Islet precursor cell (in vitro differentiated cells): ENCODE measurements at regions not wholly inside any gene's neighbourhood (a gene's known extent, or its start where the extent isn't known, plus 50 kb on each side); places are given as distances from the start of the nearest gene placed in this dataset.

Experiments
- DNase-seq: peaks from one replicate; pipeline ENCODE4 v3.0.0-alpha.2; 2018

- DNase-seq, result no peak
Observed at GRCh38 chr5:135135530-135136226, 101.7 kb upstream of the PITX1 start.

GRCh38 chr5:135134691-135135381, 100.8 kb upstream of the PITX1 start:
- no peak for DNase-seq

DNA sequence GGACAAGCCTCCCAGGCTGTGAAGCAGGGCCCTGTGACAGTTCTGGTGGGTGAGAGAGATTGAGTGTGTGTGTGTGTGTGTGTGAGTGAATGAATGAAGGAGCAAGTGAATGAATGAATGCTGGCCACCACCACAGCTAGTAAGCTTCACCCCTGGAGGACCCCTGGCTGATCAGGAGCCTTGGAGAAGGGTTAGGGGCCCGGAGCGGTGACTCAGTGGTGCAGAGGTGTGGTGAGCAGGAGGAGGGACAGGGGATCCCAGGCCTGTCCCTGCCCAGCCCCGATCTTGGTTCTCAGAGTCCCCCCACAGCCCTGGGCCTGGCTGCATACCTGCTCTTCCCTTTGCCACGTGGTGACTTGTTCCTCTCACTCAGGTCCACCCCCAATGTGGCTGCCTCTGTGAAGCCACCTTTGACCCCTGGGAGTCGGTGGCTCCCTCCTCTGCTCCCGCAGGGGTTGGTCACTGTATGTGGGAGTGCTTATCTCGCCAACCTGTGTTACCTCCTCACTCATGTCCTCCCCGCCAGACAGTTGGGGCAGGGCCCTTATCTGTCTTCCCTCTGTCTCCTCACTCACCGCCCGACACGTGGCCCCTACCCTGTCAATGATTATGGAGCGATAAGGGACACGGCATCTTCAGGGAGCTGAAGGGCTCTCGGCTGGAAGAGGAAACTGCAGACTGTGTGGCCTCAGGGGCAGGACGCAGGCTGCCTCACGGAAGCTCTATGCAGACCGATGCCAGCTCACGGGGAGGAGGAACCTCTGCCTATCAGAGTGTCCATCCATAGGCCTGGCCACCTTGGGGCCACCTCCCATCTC, 99.9 kb upstream of the PITX1 start:
- DNase-seq, result no peak

DNA sequence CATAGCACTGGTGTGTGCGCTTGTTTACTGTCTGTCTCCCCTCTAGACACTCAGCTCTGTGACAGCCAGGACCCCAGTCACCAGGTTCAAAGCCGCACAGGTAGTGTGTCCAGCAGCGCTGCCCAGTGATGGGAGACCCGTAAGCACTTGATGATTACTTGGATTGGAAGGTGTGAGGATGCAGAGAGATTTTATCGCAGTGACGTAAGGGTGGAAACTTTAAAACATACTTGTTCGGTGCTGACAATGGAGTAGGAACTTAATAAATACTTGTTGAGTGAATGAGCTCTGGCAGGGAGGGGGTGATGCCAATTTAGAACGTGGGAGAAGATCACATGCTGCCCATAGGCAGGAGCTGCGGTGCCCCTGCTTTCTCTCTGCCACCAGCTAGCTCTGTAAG, 99.2 kb upstream of the PITX1 start:
- no peak for DNase-seq

- no peak for DNase-seq
Observed at GRCh38 chr5:135131801-135132680, 98.0 kb upstream of the PITX1 start.

DNA sequence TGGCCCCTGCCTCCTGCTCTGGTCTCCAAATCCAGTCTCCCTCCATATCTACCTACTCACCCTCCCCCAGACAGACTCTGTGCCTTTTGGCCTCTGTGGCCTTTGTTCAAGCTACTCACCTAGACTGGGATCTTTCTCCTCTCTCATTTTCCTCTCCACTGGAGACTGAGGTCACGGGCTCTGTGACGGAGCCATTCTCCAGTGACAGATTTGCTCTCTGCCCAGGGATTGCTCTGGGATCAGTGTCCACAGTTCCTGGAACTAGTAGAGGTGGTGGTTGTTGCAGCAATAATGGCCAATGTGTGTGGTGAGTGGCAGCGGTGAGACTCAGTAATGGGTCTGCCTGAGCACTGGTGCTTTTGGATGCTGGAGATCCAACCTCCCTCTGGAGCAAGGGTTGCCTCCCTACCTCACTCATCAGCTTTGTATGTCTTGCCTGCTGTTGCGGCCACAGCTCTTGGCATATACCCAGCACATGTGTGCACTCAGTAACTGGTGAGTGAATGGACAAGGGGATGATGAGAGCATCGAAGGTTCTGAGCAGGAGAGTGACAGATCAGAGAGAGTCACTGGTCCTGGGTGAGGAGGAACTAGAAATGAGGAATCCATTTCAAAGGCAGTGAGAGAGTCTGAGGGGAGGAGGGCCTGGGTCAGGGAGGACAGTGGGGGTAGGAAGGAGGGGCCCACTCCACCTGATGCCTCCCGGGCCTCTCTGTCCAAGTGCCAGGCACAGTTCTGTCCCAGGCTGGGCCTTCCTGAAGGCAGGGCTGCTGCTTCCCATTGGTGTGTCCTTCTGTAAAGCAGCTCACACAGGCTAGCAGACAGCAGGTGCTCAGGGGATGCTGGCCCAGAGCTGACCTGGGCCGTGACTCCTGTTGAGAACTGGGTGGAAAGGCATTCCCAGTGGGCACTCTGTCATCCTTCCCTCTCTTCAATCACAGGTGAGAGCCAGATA, 96.5 kb upstream of the PITX1 start:
- DNase-seq, result no peak

- DNase-seq, result no peak
Observed at GRCh38 chr5:135129307-135129706, 95.3 kb upstream of the PITX1 start.

GRCh38 chr5:135128361-135128760, 94.3 kb upstream of the PITX1 start:
- DNase-seq, result no peak

GRCh38 chr5:135127439-135128240, 93.6 kb upstream of the PITX1 start:
- no peak for DNase-seq

DNA sequence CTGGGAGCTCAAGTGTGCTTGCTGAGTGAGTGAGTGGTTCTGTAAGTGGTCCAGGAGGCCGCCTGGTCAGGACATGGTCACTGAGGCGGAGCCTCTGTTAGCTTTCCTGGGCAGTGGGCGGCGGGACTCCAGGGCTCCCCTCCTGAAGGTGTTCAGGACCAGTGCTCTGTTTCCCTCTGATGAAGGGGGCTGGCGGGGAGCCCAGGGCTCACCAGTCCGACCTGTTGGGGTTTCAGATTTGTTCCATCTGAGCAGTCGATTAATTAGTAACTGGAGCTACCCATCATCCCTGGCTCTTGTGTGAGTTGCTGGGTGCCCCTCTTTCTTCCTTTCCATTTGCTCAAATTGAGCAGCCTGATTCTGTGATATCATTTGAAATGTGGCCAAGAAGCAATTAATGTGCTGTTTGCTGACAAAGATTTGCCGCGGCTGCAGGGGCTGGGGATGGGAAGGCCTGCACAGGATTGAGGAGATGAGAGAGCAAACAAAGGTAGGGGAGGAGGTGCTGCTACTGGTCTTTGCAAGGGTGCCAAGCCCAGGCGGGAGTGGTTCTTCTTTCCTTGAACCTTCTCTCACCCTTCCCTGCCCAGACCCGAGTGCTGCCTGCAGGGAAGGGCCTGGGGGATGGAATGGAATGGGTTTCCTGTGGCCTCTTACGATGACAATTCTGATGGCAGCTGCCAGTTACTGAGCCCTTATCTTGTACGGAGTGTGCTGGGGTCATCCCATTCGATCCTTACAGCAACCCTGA, 92.8 kb upstream of the PITX1 start:
- no peak for DNase-seq

DNA sequence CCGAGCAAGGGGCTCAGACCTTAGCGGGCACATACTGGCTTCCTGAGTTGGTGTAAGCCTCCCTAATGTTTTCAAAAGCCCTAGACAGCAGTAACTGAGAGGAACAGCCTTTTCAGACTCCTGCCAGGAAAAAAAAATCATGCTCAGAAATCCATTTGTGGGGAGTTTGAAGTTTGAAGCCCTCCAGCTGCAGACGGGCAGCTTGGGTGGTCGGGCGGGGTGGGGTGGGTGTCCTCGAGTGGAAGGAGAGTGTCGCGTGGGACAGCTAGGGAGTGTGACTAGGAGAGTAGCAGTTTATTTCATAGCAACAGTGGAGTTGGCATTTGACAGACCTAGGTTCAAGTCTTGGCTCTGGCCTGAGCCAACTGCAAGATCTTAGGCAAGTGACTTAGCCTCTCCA, 90.7 kb upstream of the PITX1 start:
- DNase-seq, result no peak

GRCh38 chr5:135124128-135124527, 90.1 kb upstream of the PITX1 start:
- DNase-seq, result no peak

DNA sequence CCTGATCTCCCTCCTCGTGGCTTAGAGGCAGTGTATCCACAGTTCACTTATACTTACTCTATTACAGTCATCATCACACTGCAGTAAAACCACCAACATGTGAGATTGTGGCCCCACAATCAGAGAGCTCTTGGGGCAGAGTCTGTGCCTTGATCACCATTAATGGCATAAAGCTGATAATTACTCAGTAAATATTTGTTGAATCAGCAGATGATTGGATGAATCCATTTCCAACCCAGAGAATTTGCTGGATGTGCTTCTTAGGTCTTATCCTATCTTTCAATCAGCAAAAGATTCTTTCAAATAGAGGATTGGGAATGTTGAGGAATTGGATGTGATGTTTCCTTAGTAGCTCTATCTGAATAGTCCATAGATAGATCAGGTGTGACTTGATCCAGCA, 88.8 kb upstream of the PITX1 start:
- no peak for DNase-seq

DNA sequence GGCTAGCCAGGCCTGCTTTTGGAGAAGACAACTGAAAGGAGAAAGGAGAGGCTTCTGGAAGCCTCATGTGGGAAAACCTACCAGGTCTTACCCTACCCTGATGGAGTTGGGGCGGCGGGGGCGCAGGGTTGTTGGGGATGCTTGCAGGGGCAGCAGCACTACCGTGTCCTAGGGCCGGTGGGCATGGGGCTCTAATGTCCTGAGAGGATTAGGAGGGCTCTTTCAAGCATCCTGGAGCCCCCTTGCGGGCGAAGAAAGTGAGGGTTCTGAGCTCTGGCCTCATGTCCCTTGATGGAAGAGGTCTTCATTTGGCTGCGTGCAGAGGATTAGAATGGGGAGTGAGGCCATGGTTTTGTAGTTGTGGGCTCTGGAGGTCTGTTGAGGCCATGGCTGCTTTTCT, 86.9 kb upstream of the PITX1 start:
- no peak for DNase-seq

DNA sequence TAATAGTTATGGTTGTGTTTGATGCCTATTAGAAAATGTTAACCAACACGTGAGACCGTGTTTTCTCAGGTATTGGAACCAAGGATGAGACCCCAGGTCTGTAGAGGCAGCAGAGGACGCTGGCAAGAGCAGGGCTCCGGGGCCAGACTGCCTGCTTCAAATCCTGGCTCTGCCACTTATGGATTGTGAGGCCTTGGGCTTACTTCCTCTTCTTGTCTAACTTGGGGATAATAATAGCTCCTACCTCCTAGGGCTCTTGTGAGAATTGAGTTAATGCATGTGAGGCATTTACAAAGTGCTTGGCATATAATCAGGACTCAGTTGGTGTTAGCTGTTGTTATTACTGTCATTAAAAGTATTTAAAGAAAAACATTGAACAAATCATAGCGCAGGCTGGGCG, 85.5 kb upstream of the PITX1 start:
- no peak for DNase-seq

DNA sequence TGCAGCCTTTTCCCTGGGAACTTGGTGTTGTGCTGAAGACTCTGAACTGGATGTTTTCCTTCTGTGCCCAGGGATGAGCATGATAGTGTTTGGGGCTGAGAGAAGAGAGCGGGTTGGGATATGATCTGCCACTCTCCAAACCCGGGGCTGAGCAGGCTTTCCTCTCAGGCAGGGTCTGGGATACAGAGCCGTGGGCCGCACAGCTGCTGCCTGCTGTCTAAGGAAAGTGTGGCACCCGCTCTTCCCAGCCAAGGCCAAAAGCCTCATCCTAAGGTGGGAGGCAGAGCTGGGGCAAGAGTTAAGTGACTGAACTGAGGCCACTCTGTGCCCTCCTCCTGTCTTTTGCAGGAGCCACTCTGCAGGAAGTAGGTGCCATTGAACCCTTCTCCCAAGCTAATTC, 83.6 kb upstream of the PITX1 start:
- DNase-seq, result no peak

- DNase-seq, result no peak
Observed at GRCh38 chr5:135116160-135116561, 82.1 kb upstream of the PITX1 start.

GRCh38 chr5:135115591-135115990, 81.6 kb upstream of the PITX1 start:
- no peak for DNase-seq

- DNase-seq, result no peak
Observed at GRCh38 chr5:135114759-135115158, 80.7 kb upstream of the PITX1 start.
